Activated CD4-positive, alpha-beta memory T cell treated with anti-CD3 and anti-CD28 coated beads, Interleukin-2, amount 10 ng/mL, durations not matched to agents 7 days and 5 days (primary cell): ENCODE measurements at regions not wholly inside any gene's neighbourhood (a gene's known extent, or its start where the extent isn't known, plus 50 kb on each side); places are given as distances from the start of the nearest gene placed in this dataset.
"Not testable (repeated sequence)": the region's sequence is repeated elsewhere in the genome, so short reads cannot be mapped to it uniquely, and the experiment has no call there.

Source experiments
- CTCF ChIA-PET: fragments of 350-600 bp; sonication (Branson Sonifier 250); formaldehyde crosslinking; loops from one replicate; lab custom pipeline; 2021; ENCODE audit warnings: antibody characterized with exemption, inconsistent platforms; lab: Charles Lee
- POLR2A ChIA-PET: fragments of 350-600 bp; sonication (Branson Sonifier 250); formaldehyde crosslinking; loops from one replicate; lab custom pipeline; 2021; ENCODE audit warnings: antibody characterized with exemption; lab: Charles Lee
- DNase-seq: peaks from one replicate; pipeline ENCODE4 v3.0.0-alpha.2; 2020
- H3K27ac Mint-ChIP-seq: one replicate; pipeline ENCODE4 v1.8.0; 2021; ENCODE audit warnings: mild to moderate bottlenecking, mixed read lengths
- H3K27me3 Mint-ChIP-seq: one replicate; pipeline ENCODE4 v1.8.0; 2021; ENCODE audit warnings: mixed read lengths
- H3K36me3 Mint-ChIP-seq: one replicate; pipeline ENCODE4 v1.8.0; 2021; ENCODE audit warnings: low read depth, mixed read lengths
- H3K4me1 Mint-ChIP-seq: one replicate; pipeline ENCODE4 v1.8.0; 2021; ENCODE audit warnings: mixed read lengths
- H3K4me3 Mint-ChIP-seq: one replicate; pipeline ENCODE4 v1.8.0; 2021; ENCODE audit warnings: mild to moderate bottlenecking, mixed read lengths
- H3K9me3 Mint-ChIP-seq: one replicate; pipeline ENCODE4 v1.8.0; 2021; ENCODE audit warnings: mixed read lengths

GRCh38 chr7:46932676-46933424 lies 649.1 kb downstream of the TNS3 start:
- no peak for DNase-seq
- CTCF ChIA-PET = no interaction called here
- H3K27me3 Mint-ChIP-seq = no peaks in the 10 kb centered on the region
- POLR2A ChIA-PET = no interaction called here
- H3K27ac Mint-ChIP-seq = no peak overlapping the region
- H3K4me3 Mint-ChIP-seq = no peak overlapping the region
- H3K9me3 Mint-ChIP-seq = peaks cover 1% of the 10 kb centered on the region
- H3K4me1 Mint-ChIP-seq = no peaks in the 10 kb centered on the region
- no peaks in the 10 kb centered on the region for H3K36me3 Mint-ChIP-seq

- Mint-ChIP-seq H3K4me3 (no peak overlapping the region), H3K27me3 (no peaks in the 10 kb centered on the region), H3K27ac (no peak overlapping the region), H3K9me3 (no peaks in the 10 kb centered on the region), H3K36me3 (no peaks in the 10 kb centered on the region), H3K4me1 (no peaks in the 10 kb centered on the region)
- ChIA-PET CTCF (no interaction called here), POLR2A (no interaction called here)
- DNase-seq = no peak
These were observed 649.6 kb downstream of the TNS3 start for GRCh38 chr7:46932306-46932675.

- Mint-ChIP-seq H3K9me3 (no peaks in the 10 kb centered on the region), H3K27me3 (no peaks in the 10 kb centered on the region), H3K4me1 (no peaks in the 10 kb centered on the region), H3K27ac (no peak overlapping the region), H3K36me3 (no peaks in the 10 kb centered on the region), H3K4me3 (no peak overlapping the region)
- ChIA-PET POLR2A (no interaction called here), CTCF (no interaction called here)
- DNase-seq = no peak
These were observed 651.5 kb downstream of the TNS3 start for GRCh38 chr7:46930366-46930765.

- no peaks in the 10 kb centered on the region for H3K36me3 Mint-ChIP-seq
- H3K4me3 Mint-ChIP-seq = no peak overlapping the region
- H3K9me3 Mint-ChIP-seq = no peaks in the 10 kb centered on the region
- H3K27me3 Mint-ChIP-seq = no peaks in the 10 kb centered on the region
- H3K4me1 Mint-ChIP-seq = no peaks in the 10 kb centered on the region
- no peak overlapping the region for H3K27ac Mint-ChIP-seq
- POLR2A ChIA-PET = no interaction called here
- DNase-seq = no peak
- CTCF ChIA-PET = no interaction called here
These were observed 652.6 kb downstream of the TNS3 start for GRCh38 chr7:46929359-46929758.

DNA sequence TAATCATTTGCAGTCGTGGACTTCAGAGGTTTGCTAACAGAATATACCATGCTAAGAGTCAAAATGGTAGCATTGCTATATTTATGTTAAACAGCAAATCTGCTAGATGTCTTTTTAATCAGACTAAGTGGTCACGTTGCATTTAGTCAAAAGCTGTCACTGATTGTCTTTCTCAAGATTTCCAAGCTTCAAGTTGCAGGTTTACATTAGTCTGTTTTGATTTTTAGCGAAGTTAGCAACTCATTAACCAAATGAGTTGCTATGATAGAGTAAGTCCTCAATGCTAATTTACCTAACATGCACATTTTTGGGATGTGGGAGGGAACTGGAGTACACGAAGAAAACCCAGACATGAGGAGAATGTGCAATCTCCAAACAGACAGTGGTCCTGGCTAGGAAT lies 653.2 kb downstream of the TNS3 start:
- ChIA-PET CTCF (no interaction called here), POLR2A (no interaction called here)
- no peak overlapping the region for H3K4me3 Mint-ChIP-seq
- no peaks in the 10 kb centered on the region for H3K4me1 Mint-ChIP-seq
- no peaks in the 10 kb centered on the region for H3K9me3 Mint-ChIP-seq
- no peaks in the 10 kb centered on the region for H3K27me3 Mint-ChIP-seq
- no peak for DNase-seq
- no peaks in the 10 kb centered on the region for H3K36me3 Mint-ChIP-seq
- no peak overlapping the region for H3K27ac Mint-ChIP-seq

DNA sequence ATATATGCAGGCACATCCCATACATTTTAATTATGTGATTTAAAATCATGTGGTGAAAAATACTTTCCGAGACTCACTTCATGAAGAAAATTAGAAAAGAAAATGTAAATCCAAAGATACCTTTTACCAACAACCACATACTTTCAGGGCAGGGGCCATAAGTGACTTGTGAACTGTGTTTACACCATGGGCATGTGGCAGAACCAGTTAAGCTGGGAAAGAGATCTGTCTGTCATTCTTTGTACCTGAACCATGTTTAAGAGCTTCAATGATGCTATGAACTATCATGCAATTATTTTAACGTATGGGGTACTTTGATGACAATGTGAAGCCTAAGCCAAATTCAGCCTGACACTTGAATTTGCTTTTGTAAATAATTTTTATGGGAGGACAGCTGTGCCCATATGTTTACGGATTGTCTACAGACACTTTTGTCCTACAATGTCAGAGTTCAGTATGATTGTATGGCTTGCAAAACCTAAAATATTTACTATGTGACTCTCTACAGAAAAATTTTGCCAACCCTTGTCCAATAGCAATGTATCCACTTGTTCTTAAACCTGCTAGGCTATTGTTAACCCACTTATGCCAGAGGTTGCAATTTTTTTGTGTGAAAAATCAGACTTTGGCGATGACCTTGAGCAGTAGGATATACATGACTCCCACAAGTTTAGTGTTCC lies 654.6 kb downstream of the TNS3 start:
- Mint-ChIP-seq H3K9me3 (no peaks in the 10 kb centered on the region), H3K4me3 (no peak overlapping the region), H3K4me1 (no peaks in the 10 kb centered on the region), H3K27me3 (no peaks in the 10 kb centered on the region), H3K27ac (no peak overlapping the region), H3K36me3 (no peaks in the 10 kb centered on the region)
- ChIA-PET POLR2A (no interaction called here), CTCF (no interaction called here)
- no peak for DNase-seq

DNA sequence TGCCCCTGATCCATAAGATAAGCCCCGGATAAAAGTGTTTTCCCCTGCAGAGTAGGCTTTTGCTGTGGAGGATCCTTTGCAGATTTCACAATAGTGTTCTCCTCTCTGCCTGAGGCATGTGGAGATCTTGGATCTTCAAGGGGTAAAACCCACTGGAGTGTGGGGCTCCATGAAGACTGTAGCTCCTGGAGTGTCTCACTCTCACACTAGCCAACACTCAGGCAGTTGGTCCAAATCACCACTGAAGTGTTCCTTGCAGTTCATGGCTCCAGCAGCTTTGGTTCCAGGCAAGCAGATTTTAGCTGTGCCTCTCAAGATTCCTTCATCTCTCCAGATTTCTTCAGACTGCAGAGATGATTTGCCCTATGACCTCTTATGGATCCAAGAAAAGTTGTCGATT lies 665.3 kb downstream of the TNS3 start:
- no peaks in the 10 kb centered on the region for H3K27me3 Mint-ChIP-seq
- no peaks in the 10 kb centered on the region for H3K4me1 Mint-ChIP-seq
- H3K27ac Mint-ChIP-seq = no peak overlapping the region
- H3K36me3 Mint-ChIP-seq = no peaks in the 10 kb centered on the region
- POLR2A ChIA-PET = no interaction called here
- peaks cover 5% of the 10 kb centered on the region for H3K9me3 Mint-ChIP-seq
- no peak overlapping the region for H3K4me3 Mint-ChIP-seq
- DNase-seq = no peak
- CTCF ChIA-PET = no interaction called here

- no peaks in the 10 kb centered on the region for H3K4me1 Mint-ChIP-seq
- no peak overlapping the region for H3K27ac Mint-ChIP-seq
- POLR2A ChIA-PET = no interaction called here
- CTCF ChIA-PET = no interaction called here
- DNase-seq = no peak
- peaks cover 4% of the 10 kb centered on the region for H3K9me3 Mint-ChIP-seq
- no peak overlapping the region for H3K4me3 Mint-ChIP-seq
- no peaks in the 10 kb centered on the region for H3K27me3 Mint-ChIP-seq
- no peaks in the 10 kb centered on the region for H3K36me3 Mint-ChIP-seq
These were observed 669.2 kb downstream of the TNS3 start for GRCh38 chr7:46912692-46913091.

DNA sequence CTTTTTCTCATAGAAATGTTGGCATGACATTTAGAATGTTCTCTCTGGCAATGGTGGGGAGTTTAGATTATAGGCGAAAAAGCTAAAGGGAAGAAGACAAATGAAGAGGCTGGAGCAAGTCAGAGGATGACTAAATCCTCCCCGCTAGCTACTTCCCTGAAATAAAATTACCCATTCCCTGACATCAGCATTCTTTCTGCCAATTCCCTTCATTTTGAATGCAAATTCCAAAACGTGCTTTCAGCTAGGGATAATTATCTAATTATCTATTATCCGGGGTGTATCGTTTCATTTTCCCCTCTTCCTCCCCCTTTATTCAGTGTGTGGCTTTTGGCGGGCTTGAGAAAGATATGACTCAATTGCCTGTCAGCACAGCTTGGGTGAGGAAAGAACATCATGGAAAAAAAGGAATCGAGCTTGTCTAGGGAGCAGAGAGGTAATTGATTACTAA lies 672.3 kb downstream of the TNS3 start:
- Mint-ChIP-seq H3K27ac (no peak overlapping the region), H3K9me3 (peaks cover 2% of the 10 kb centered on the region), H3K36me3 (no peaks in the 10 kb centered on the region), H3K4me3 (no peak overlapping the region), H3K27me3 (no peaks in the 10 kb centered on the region), H3K4me1 (no peaks in the 10 kb centered on the region)
- CTCF ChIA-PET = no interaction called here
- no peak for DNase-seq
- POLR2A ChIA-PET = no interaction called here

- no peaks in the 10 kb centered on the region for H3K27me3 Mint-ChIP-seq
These were observed 673.1 kb downstream of the TNS3 start for GRCh38 chr7:46908770-46909169.

GRCh38 chr7:46904523-46904922 lies 677.4 kb downstream of the TNS3 start:
- POLR2A ChIA-PET = not testable (repeated sequence)

More at GRCh38 chr7:46908770-46909169, 673.1 kb downstream of the TNS3 start:
- H3K4me1 Mint-ChIP-seq = no peaks in the 10 kb centered on the region
- no peak for DNase-seq
- H3K27ac Mint-ChIP-seq = no peak overlapping the region
- H3K36me3 Mint-ChIP-seq = no peaks in the 10 kb centered on the region
- no peak overlapping the region for H3K4me3 Mint-ChIP-seq
- ChIA-PET POLR2A (no interaction called here), CTCF (no interaction called here)
- peaks cover 2% of the 10 kb centered on the region for H3K9me3 Mint-ChIP-seq

DNA sequence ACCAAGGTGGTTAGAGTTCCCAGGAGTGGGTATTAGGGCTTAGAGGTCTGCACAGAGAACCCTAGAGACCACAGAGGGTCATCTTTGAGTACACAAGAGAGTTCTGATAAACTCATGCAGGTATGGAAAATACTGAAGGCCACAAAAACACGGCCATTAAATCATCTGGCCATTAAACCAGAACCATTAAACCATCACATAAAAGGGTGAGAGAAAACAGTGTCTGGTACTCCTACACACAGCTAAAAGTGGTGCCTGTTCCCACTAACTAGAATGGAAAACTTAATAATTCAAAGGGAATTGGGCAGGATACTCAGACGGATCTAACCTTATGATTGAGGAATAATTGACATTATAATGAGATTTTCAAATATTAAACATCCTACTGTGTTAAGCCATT lies 679.4 kb downstream of the TNS3 start:
- DNase-seq = no peak
- Mint-ChIP-seq H3K9me3 (peaks cover 6% of the 10 kb centered on the region), H3K27me3 (no peaks in the 10 kb centered on the region), H3K4me1 (no peaks in the 10 kb centered on the region), H3K36me3 (no peaks in the 10 kb centered on the region), H3K27ac (no peak overlapping the region), H3K4me3 (no peak overlapping the region)
- CTCF ChIA-PET = no interaction called here
- POLR2A ChIA-PET = no interaction called here

More at GRCh38 chr7:46904523-46904922, 677.4 kb downstream of the TNS3 start:
- H3K9me3 Mint-ChIP-seq, H3K27me3 Mint-ChIP-seq, DNase-seq, H3K36me3 Mint-ChIP-seq, H3K27ac Mint-ChIP-seq, H3K4me3 Mint-ChIP-seq, CTCF ChIA-PET, H3K4me1 Mint-ChIP-seq: not testable (repeated sequence)

DNA sequence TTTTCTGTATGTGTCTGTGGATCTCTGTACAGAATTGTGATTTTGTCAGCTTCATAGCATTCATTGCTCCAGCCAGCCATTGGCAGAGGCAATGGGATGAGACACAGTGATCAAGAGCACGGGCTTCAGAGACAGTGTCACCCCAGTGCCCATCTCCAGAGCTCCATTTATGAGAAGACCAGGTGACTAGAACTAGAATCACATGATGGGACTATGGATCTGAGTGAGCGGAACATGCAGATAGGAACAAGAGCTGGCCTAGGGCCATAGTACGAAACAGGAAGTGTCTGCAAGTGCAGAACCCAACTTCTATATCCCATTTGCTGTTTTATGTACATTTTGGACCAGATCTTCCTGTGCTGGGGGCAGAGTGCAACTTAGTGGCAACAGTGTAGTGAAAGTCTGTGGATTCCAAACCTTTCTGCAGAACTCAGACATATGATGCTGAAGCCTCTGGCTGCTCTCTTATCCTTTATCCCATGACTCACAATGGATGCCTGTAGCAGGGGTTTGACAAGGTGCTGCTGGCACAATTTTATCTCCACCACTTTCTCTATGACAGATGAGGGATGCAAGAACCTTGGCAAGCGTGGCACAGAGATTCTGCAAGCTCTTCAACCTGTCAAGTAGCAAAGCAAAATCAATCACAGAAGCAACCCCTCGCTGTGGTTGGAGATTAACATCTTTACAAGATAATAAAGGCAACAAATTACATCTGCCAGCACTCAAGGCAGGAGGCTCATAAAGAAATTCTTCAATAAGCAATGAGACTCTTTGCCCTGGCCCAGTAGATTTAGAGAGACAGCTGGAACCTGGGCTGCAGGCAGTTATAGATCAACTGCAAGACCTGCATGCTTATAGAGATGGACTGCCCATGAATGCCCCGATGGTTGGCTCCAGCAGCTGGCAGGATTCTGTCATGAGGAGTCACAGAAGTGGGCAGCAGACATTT lies 681.3 kb downstream of the TNS3 start:
- peaks cover 6% of the 10 kb centered on the region for H3K9me3 Mint-ChIP-seq
- no peaks in the 10 kb centered on the region for H3K36me3 Mint-ChIP-seq
- CTCF ChIA-PET = no interaction called here
- H3K27ac Mint-ChIP-seq = no peak overlapping the region
- no peak overlapping the region for H3K4me3 Mint-ChIP-seq
- no peaks in the 10 kb centered on the region for H3K27me3 Mint-ChIP-seq
- H3K4me1 Mint-ChIP-seq = no peaks in the 10 kb centered on the region
- POLR2A ChIA-PET = no interaction called here
- DNase-seq = no peak
